Left ventricle myocardium superior (tissue), 1 donor: ENCODE measurements at regions not wholly inside any gene's neighbourhood (a gene's known extent, or its start where the extent isn't known, plus 50 kb on each side); places are given as distances from the start of the nearest gene placed in this dataset.
"Not testable (repeated sequence)": the region's sequence is repeated elsewhere in the genome, so short reads cannot be mapped to it uniquely, and the experiment has no call there.

Experiments
- ATAC-seq: fragments of 200-7000 bp; cut with Tn5 transposase; one replicate; pipeline ENCODE4 v1.9.1; 2020; ENCODE audit warnings: mild to moderate bottlenecking, moderate library complexity
- DNase-seq: peaks from one replicate; pipeline ENCODE4 v3.0.0-alpha.2; 2020
- intact Hi-C: fragments of 100-400 bp; cut with micrococcal nuclease; formaldehyde crosslinking; loops from one replicate; pipeline ENCODE4 v1.11.0; 2022
- donor health status: DM: no; HTN: yes; CAD: no; lungs with severe emphysema.

GRCh38 chr12:30578426-30578825 lies 117.2 kb downstream of the IPO8 start:
- DNase-seq (no peak), ATAC-seq (no peak)
- intact Hi-C loops: no loop called here

GRCh38 chr12:30573145-30573544 lies 122.5 kb downstream of the IPO8 start:
- ATAC-seq: no peak
- intact Hi-C loops: no loop called here
- DNase-seq: no peak

GRCh38 chr12:30570211-30570890 lies 125.3 kb downstream of the IPO8 start:
- intact Hi-C loops: no loop called here
- no peak for ATAC-seq
- DNase-seq: no peak

GRCh38 chr12:30569426-30569825 lies 126.2 kb downstream of the IPO8 start:
- intact Hi-C loops: no loop called here
- no peak for ATAC-seq
- no peak for DNase-seq

- intact Hi-C loops: no loop called here
- ATAC-seq (no peak), DNase-seq (no peak)
Observed at GRCh38 chr12:30568453-30568852, 127.2 kb downstream of the IPO8 start.

GRCh38 chr12:30567082-30567481 lies 128.6 kb downstream of the IPO8 start:
- ATAC-seq (no peak), DNase-seq (no peak)
- intact Hi-C loops: no loop called here

GRCh38 chr12:30564394-30564793 lies 131.3 kb downstream of the IPO8 start:
- ATAC-seq (no peak), DNase-seq (no peak)
- intact Hi-C loops: no loop called here

- intact Hi-C loops: no loop called here
- no peak for DNase-seq
- ATAC-seq: no peak
Observed at GRCh38 chr12:30548203-30548602, 147.5 kb downstream of the IPO8 start.

GRCh38 chr12:30546121-30546520 lies 149.5 kb downstream of the IPO8 start:
- intact Hi-C loops: no loop called here
- DNase-seq (no peak), ATAC-seq (no peak)

GRCh38 chr12:30544704-30545103 lies 151.0 kb downstream of the IPO8 start:
- ATAC-seq, DNase-seq, intact Hi-C loops: not testable (repeated sequence)

GRCh38 chr12:30537228-30537627 lies 158.4 kb downstream of the IPO8 start:
- no peak for ATAC-seq
- intact Hi-C loops: no loop called here
- DNase-seq: no peak

- no peak for DNase-seq
- intact Hi-C loops: no loop called here
- ATAC-seq: no peak
Observed at GRCh38 chr12:30533558-30534265, 162.0 kb downstream of the IPO8 start.

GRCh38 chr12:30531731-30532678 lies 163.7 kb downstream of the IPO8 start:
- DNase-seq: no peak
- no peak for ATAC-seq
- intact Hi-C loops: no loop called here

GRCh38 chr12:30529489-30530269 lies 166.0 kb downstream of the IPO8 start:
- ATAC-seq: no peak
- no peak for DNase-seq
- intact Hi-C loops: no loop called here

- intact Hi-C loops: no loop called here
- no peak for DNase-seq
- no peak for ATAC-seq
Observed at GRCh38 chr12:30525171-30525570, 170.5 kb downstream of the IPO8 start.

GRCh38 chr12:30520285-30520684 lies 175.4 kb downstream of the IPO8 start:
- intact Hi-C loops, ATAC-seq, DNase-seq: not testable (repeated sequence)

GRCh38 chr12:30519535-30519934 lies 176.1 kb downstream of the IPO8 start:
- DNase-seq (no peak), ATAC-seq (no peak)
- intact Hi-C loops: no loop called here

GRCh38 chr12:30517320-30517719 lies 178.3 kb downstream of the IPO8 start:
- ATAC-seq (peak; percentile 74), DNase-seq (no peak)
- intact Hi-C loops: no loop called here

- no peak for DNase-seq
- intact Hi-C loops: no loop called here
- no peak for ATAC-seq
Observed at GRCh38 chr12:30515351-30515750, 180.3 kb downstream of the IPO8 start.
